MG63 (cell line): ENCODE measurements at regions not wholly inside any gene's neighbourhood (a gene's known extent, or its start where the extent isn't known, plus 50 kb on each side); places are given as distances from the start of the nearest gene placed in this dataset.
"Not testable (repeated sequence)": the region's sequence is repeated elsewhere in the genome, so short reads cannot be mapped to it uniquely, and the experiment has no call there.

Experiments used
- DNase-seq: peaks from one replicate; pipeline ENCODE4 v3.0.0-alpha.2; 2020
- H3K27me3 ChIP-seq: fragments of 250-450 bp; sonication (Bioruptor Pico); 2 replicates; pipeline ENCODE4 v1.5.1; 2020; ENCODE audit warnings: mild to moderate bottlenecking, moderate library complexity
- H3K36me3 ChIP-seq: fragments of 250-450 bp; sonication (Bioruptor Pico); 2 replicates; pipeline ENCODE4 v1.5.1; 2020; ENCODE audit warnings: mild to moderate bottlenecking, moderate library complexity
- H3K4me3 ChIP-seq: fragments of 250-450 bp; sonication (Bioruptor Pico); 2 replicates; pipeline ENCODE4 v1.5.1; 2020; ENCODE audit warnings: mild to moderate bottlenecking, moderate library complexity
- H3K9me3 ChIP-seq: fragments of 250-450 bp; sonication (Bioruptor Pico); 2 replicates; pipeline ENCODE4 v1.5.1; 2020; ENCODE audit warnings: mild to moderate bottlenecking, moderate library complexity

DNA sequence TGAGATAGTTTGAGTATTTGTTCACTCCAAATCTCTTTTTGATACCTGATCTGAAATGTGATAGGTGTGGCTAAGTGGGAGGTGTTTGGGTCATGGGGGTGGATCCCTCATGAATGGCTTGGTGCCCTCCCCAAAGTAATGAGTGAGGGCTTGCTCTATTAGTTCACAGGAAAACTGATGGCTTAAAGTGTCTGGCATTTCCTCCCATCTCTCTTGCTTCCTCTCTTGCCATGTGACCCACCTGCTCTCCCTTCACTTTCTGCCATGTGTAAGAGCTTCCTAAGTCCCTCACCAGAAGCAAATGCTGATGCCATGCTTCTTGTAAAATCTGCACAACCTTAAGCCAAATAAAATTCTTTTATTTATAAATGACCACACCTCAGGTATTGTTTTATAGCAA lies 61.1 kb downstream of the MAD2L1 start:
- Histone ChIP-seq H3K4me3 (no peak overlapping the region), H3K36me3 (no peaks in the 10 kb centered on the region), H3K27me3 (no peaks in the 10 kb centered on the region), H3K9me3 (no peaks in the 10 kb centered on the region)
- DNase-seq = no peak

DNA sequence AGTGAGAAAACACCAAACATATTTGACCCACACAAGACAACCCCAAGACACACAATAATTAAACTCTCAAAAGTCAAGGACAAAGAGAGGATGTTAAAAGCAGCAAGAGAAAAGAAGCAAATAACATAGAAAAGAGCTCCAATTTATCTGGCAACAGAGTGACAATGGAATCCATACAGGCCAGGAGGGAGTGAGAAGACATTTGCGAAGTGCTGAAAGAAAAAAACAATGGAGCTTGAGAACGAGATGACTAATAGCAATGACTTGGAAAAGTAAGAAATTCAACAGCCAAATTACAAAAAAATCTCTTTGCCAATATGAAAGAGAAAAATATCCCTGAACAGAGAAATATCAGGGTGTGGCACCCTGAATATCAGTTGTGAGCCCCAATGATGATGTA lies 61.6 kb downstream of the MAD2L1 start:
- Histone ChIP-seq H3K36me3 (no peaks in the 10 kb centered on the region), H3K9me3 (no peaks in the 10 kb centered on the region), H3K4me3 (no peak overlapping the region), H3K27me3 (no peaks in the 10 kb centered on the region)
- no peak for DNase-seq

DNA sequence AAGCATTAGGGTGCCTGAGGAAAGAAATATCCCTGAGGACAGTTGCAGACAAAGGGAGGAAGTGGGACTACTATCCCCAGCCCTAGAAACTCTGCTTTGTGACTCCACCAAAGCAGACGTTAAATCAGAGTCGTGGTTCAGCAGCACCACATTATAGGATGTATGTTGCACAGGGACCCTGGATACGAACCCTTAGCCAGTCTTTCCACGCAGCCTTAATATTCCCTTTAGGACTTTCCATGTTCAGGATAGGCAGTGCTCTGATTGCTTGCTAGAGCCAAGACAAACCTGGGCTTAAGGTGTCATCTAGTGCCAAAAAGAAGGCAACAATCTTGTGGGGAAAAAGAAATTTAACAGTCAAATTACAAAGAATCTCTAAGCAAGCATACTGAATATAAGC lies 62.6 kb downstream of the MAD2L1 start:
- DNase-seq = no peak
- no peaks in the 10 kb centered on the region for H3K27me3 ChIP-seq
- no peak overlapping the region for H3K4me3 ChIP-seq
- H3K36me3 ChIP-seq = no peaks in the 10 kb centered on the region
- H3K9me3 ChIP-seq = no peaks in the 10 kb centered on the region

DNA sequence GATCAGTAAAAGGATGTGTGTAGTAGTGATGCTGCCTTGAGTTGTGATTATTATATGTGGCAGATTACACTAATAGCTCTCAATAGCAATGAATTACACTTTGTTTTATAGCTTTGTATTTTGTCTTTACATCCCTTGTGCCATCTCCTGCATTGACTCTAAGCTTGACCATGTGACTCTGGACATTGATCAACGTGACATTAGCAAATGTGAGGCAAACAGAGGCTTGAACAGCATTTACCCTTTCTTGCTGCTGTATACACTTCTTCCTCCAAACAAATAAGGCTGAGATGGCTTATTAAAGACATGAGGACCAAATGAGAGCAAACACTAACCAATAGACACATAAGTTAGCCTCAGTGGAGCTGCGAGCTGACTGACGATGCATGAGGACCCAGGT lies 63.5 kb downstream of the MAD2L1 start:
- no peak for DNase-seq

DNA sequence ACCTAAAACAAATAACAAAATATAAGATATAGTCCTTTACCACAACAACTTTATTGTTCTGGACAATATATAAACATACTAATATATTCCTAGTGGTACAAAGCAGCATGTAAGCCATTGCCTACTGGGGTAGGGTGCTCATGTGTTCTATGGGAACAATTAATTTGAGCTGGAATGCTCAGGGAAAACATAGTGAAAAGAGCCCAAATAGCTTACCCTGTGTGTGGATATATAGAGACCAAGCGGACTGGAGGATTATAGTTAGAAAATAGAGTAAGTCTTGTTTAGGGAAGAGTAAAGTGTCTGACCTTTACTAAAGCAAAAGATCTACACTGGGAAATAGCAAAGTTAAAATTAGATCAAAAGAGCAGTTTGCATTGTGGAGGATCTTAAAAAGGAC lies 64.8 kb downstream of the MAD2L1 start:
- Histone ChIP-seq H3K9me3 (no peaks in the 10 kb centered on the region), H3K36me3 (no peaks in the 10 kb centered on the region), H3K4me3 (no peak overlapping the region), H3K27me3 (no peaks in the 10 kb centered on the region)
- no peak for DNase-seq

More for the DNA sequence above, 63.5 kb downstream of the MAD2L1 start:
- H3K4me3 ChIP-seq = no peak overlapping the region
- no peaks in the 10 kb centered on the region for H3K36me3 ChIP-seq
- H3K27me3 ChIP-seq = no peaks in the 10 kb centered on the region
- no peaks in the 10 kb centered on the region for H3K9me3 ChIP-seq

DNA sequence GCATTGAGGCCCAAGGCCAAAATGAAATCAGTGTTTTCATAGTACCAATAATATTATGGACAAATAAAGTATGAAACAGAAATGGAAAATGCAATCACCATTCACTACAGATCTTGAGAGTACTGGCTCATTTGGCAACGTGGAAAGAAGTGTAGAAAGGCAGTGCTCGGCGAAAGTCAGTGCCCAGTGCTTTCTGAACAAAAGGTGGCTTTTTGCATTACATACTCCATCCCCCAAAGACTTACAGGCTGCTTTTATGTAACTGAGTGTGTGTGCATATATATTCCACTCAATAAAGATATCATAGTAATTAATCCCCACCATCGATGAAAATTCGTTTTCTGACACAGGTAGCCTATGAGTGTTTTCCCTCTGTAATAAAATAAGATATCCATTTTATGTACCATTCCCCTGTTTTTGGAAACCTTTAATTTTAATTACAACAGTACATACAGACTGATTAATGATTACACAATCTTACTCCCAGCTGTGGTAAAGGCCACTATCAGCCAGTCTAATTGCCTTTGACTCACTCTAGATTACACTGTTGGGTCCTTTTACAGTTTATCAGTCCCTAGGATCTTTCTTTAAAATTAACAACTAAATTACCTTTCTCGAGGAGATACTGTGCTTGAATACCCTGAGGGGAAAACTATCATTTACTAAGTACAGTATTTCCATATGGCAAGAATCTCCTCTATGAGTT lies 65.9 kb downstream of the MAD2L1 start:
- Histone ChIP-seq H3K36me3 (no peaks in the 10 kb centered on the region), H3K4me3 (no peak overlapping the region), H3K27me3 (no peaks in the 10 kb centered on the region), H3K9me3 (no peaks in the 10 kb centered on the region)
- no peak for DNase-seq

DNA sequence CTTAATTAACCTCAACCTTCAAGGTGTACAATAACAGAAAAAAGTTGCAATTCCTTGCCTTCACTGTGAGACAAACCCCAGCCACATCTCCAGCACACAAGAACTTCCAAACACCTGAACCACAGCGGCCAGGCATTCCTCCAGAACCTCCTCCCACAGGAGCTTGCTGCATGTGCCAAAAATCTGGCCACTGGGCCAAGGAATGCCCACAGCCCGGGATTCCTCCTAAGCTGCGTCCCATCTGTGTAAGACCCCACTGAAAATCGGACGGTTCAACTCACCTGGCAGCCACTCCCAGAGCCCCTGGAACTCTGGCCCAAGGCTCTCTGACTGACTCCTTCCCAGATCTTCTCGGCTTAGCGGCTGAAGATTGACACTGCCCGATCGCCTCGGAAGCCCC lies 70.6 kb downstream of the MAD2L1 start:
- H3K9me3 ChIP-seq, H3K27me3 ChIP-seq, H3K4me3 ChIP-seq, DNase-seq, H3K36me3 ChIP-seq: not testable (repeated sequence)

DNA sequence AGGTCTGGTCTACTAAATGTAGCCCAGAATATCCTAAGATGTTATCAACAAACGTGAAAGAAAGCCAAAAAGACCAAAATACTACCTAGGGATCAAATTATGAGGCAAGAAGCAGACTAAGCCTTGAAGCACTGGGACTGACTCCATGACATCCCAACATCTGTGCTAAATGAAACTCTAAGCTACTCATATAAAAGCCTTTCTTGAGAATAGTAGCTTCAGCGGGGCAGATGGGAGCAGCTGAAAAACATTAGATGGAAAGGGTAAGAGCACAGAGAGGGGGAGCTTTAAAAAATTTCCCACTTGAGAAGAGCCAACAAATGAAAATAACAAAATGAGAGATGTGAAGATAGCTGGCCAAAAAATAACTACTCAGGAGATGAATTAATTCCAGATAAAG lies 81.7 kb downstream of the MAD2L1 start:
- Histone ChIP-seq H3K9me3 (no peaks in the 10 kb centered on the region), H3K4me3 (no peak overlapping the region), H3K27me3 (no peaks in the 10 kb centered on the region), H3K36me3 (no peaks in the 10 kb centered on the region)
- no peak for DNase-seq

DNA sequence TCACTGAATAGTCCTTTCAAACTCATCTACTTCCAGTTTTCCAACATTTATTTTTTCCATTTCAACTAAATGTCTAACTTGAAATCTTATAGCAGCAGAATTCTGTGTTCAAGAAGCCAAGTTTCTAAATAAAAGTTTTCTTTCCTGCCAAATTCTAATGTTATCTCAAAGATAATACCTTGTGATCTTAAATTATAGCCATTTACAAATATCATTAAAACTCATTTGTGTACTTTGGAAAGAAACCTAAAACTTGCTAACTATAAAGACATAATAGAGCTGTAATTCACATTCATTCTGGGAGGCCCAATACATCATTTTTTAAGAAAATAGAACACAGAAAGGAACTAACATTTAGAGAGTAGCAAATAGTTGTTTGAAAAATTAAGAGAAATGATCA lies 83.9 kb downstream of the MAD2L1 start:
- no peaks in the 10 kb centered on the region for H3K36me3 ChIP-seq
- no peaks in the 10 kb centered on the region for H3K9me3 ChIP-seq
- H3K27me3 ChIP-seq = no peaks in the 10 kb centered on the region
- no peak overlapping the region for H3K4me3 ChIP-seq
- DNase-seq = no peak

DNA sequence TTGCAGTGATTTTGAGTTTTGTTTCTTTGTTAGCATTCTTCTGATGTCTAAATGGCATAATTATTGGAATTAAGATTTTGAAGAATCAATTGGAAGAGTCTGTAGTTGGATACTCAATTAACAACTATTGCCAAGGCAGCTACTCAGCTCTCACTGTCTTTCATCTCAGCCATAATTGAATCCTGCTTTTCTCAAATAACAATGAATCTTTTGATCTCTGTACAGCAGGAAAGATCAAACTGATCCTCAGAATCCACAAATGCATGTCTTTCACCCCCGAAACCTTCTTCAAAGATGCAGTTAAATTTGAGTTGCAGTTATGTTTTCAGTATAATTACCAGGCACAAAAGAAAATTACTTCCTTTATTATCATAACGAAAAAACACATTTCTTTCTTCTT lies 86.2 kb downstream of the MAD2L1 start:
- no peak for DNase-seq
- H3K4me3 ChIP-seq = no peak overlapping the region
- no peaks in the 10 kb centered on the region for H3K36me3 ChIP-seq
- H3K9me3 ChIP-seq = no peaks in the 10 kb centered on the region
- no peaks in the 10 kb centered on the region for H3K27me3 ChIP-seq

DNA sequence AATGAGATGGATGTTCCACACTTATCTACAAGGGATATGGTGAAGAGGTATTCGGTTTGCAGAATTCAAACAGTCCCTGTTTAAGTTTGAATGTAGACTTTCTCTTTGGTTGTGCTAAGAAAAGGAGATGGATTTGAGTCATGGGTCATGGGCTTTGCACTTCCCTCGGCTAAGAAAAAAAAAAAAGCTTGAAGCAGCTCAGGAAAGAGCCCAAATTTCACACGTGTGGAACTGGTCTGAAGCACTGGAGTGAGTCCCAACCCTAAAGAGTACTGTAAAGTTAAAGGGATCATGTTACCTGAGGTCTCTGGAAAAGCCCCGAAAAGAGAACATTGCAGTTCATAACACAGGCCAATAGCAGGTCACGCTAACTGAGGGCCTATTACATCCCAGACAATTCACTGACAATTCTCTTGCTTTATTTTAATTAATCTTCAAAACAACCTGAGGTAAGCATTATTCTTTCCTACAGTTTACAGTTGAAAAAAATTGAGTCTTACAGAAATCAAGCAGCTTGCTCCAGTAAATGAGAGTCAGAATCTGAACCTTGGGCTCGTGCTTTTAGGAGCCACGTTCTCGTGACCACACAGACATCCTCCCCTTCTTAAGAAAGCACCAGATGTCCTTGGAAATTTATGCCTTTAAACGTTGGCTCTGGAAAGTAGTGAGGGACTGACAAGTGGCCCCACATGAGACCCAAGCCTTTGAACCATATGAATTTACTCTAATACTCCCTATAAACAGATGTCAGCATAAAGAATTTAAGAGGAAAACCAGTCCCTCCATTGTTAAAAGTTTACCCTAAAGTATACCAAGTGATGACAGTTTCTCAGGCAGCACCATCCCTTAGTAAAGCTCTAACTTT lies 89.3 kb downstream of the MAD2L1 start:
- Histone ChIP-seq H3K36me3 (no peaks in the 10 kb centered on the region), H3K27me3 (no peaks in the 10 kb centered on the region)
- no peak for DNase-seq

DNA sequence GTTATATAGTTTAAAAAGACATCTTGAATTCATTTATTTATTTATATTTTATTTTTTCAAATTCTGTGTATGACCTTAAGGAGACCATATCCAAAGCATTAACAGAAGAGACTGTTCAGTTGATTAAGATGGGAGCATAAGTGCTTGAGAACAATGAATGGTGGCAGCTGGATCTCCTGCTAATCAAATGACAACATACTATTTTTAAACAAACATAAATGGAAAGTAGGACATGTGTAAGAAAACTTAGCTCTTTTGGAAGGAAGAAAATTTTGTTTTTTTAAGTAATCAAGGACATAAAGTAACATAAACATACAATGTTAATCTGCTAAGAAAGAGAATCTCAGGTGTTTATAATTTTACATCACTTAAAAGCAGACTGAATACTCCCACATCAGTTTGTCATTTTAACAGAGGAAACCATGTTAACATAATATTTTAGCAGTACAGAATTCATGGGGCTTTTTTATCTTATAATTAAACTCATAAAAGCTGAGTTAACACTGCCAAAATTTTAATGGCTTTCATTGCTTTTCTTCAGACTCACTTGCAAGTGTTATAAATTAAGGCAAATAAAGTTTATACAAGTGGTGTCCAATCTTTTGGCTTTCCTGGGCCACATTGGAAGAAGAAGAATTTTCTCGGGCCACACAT lies 95.1 kb downstream of the MAD2L1 start:
- DNase-seq = no peak
- Histone ChIP-seq H3K36me3 (no peaks in the 10 kb centered on the region), H3K4me3 (no peak overlapping the region), H3K9me3 (no peaks in the 10 kb centered on the region), H3K27me3 (no peaks in the 10 kb centered on the region)

More for the DNA sequence above, 89.3 kb downstream of the MAD2L1 start:
- H3K9me3 ChIP-seq = no peaks in the 10 kb centered on the region
- H3K4me3 ChIP-seq = no peak overlapping the region

DNA sequence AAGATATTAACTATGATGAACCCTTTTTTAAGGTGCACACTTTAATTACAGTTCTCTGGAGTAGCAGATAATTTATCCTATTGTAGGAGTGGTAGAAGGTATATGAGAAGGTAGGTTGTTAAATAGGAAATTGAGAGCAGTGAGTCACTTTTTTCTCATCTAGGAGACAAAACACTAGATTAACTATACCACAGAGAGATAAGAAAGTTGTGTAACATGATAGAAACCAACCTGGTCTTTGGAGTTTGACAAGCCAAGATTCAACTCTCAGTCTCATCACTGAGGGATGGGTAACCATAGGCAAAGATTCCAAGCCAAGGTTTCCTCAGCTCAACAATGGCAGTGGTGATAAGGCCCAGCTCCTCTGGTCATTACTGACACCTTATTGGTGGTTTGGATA lies 104.0 kb downstream of the MAD2L1 start:
- H3K4me3 ChIP-seq = no peak overlapping the region
- H3K36me3 ChIP-seq = no peaks in the 10 kb centered on the region
- no peaks in the 10 kb centered on the region for H3K27me3 ChIP-seq
- DNase-seq = no peak
- no peaks in the 10 kb centered on the region for H3K9me3 ChIP-seq

DNA sequence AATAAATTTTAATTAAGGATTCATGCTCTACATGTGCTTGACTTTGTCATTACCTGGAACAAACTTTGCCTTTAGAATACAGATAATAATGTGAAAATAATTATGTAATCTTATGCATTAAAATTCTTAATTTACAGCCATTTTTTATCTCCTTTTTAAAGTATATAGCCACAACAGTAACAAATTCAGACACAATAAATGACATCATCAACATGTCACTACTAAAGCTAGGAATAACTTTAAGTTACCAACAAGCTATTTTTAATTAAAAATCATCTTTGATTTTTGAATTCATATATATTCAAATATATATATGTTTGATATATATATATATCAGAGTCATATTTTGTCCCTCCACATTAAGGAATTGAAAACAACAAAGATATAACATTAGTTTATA lies 107.7 kb downstream of the MAD2L1 start:
- H3K9me3 ChIP-seq = no peaks in the 10 kb centered on the region
- DNase-seq = no peak
- H3K27me3 ChIP-seq = no peaks in the 10 kb centered on the region
- H3K36me3 ChIP-seq = no peaks in the 10 kb centered on the region
- no peak overlapping the region for H3K4me3 ChIP-seq

DNA sequence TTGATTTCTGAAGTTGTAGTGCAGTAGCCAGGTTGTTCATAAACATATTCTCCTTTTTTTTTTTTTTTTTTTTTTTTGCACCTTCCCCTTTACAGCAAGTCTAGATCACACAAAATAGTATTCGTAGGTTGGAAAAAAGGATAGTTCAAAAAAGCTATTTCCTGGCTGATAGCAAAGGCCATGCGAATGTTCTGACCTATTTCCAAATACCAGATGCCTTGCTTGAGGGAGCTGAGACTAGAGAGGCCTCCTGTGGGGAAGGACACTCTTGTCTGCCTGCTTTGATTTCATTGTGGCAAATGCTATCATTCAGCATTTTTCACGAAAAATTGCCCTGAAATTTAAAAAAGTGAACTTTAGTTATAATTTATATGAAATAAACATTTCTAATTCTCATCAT lies 111.4 kb downstream of the MAD2L1 start:
- Histone ChIP-seq H3K4me3 (no peak overlapping the region), H3K9me3 (no peaks in the 10 kb centered on the region), H3K27me3 (no peaks in the 10 kb centered on the region), H3K36me3 (no peaks in the 10 kb centered on the region)
- DNase-seq = no peak

DNA sequence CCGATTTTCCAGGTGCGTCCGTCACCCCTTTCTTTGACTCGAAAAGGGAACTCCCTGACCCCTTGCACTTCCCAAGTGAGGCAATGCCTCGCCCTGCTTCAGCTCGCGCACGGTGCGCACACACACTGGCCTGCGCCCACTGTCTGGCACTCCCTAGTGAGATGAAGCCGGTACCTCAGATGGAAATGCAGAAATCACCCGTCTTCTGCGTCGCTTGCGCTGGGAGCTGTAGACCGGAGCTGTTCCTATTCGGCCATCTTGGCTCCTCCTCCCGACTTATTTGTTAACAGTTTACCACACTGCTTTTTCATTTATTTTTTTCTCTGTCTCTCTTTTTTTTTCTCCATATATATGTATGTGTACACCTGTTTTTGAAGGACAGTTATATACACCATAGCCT lies 112.2 kb downstream of the MAD2L1 start:
- H3K9me3 ChIP-seq, H3K4me3 ChIP-seq, DNase-seq, H3K36me3 ChIP-seq, H3K27me3 ChIP-seq: not testable (repeated sequence)

DNA sequence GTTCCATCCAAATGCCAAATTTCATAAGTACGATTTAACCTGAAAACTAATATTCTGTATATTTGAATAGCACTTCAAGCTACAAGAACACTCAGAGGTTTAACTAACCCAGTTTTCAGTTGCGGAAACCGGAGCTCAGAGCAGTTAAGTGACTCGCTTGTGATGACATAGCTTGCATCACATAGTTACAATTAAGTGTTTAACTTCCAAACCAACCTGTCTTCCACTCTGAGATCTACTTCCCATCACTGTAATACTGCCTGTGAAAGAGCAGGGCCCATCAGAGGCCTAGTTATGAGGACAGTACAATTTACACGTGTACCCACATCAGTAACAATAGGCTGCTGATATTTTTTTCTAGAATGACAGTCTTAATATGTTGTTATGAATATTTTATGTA lies 120.3 kb downstream of the MAD2L1 start:
- no peak for DNase-seq
- H3K9me3 ChIP-seq = no peaks in the 10 kb centered on the region
- no peak overlapping the region for H3K4me3 ChIP-seq
- H3K36me3 ChIP-seq = no peaks in the 10 kb centered on the region
- H3K27me3 ChIP-seq = no peaks in the 10 kb centered on the region

DNA sequence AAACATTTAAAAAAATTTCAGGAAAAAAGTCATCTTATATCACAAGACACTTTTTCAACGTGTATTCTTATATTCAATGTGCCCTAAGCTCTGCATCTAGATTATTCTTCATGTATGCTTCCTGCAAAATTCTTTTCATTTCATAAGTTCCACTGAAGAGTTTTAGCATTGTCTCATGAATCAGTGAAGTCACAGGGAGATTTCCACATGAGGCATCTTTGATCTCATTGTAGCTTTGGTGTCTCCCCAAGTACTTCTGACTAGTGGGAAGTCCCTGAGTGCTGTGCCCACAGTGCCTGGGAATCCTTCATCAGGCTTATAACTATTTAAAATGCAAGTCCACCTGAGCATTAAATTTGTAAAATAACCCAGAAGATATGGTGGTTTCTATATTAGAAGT lies 123.8 kb downstream of the MAD2L1 start:
- no peaks in the 10 kb centered on the region for H3K36me3 ChIP-seq
- no peak overlapping the region for H3K4me3 ChIP-seq
- no peaks in the 10 kb centered on the region for H3K27me3 ChIP-seq
- no peak for DNase-seq
- H3K9me3 ChIP-seq = no peaks in the 10 kb centered on the region
